AG10803 (cell line): ENCODE measurements at regions not wholly inside any gene's neighbourhood (a gene's known extent, or its start where the extent isn't known, plus 50 kb on each side); places are given as distances from the start of the nearest gene placed in this dataset.

Experiments
- DNase-seq: peaks from one replicate; pipeline ENCODE4 v3.0.0; 2010; ENCODE audit warnings: low read depth
- H3K4me3 ChIP-seq: 2 replicates; pipeline ENCODE4 v1.5.1; 2011; ENCODE audit warnings: mild to moderate bottlenecking, low read length, control low read depth
- TF ChIP-seq, protein P1 (sequence below): conservative IDR thresholded peaks from 2 replicates; pipeline ENCODE4 v1.5.1; 2011; ENCODE audit warnings: mild to moderate bottlenecking, low read length, control low read depth, inconsistent platforms

DNA sequence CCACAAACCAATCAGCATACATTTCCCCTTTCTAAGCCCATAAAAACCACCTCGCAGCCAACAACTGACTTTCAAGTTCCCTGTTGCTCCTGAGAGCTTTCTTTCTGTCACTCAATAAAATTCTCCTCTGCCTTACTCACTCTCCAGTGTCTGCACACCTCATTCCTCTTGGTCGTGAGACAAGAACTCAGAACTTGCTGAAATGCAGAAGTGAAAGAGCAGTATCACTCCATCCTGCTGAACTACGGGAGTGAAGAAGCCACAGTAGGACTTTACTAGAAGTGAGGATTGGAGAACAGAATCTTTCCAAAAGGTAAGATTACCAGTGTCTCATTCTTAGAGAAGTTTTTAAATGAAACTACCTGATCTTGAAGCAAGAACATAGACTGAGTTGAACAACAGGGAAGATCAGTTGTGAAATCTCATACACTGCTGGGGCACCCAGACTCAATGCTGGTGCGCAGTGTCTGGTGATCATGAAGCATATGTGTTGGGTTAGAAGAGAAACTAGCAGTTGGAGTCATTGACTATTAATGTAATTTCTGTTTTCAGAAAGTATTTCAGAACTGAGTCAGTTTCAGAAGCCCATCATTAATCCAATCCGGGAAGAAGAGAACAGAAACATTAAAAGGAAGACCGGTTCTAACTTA lies 726.9 kb upstream of the TMPRSS15 start:
- TF ChIP-seq, protein P1, sequence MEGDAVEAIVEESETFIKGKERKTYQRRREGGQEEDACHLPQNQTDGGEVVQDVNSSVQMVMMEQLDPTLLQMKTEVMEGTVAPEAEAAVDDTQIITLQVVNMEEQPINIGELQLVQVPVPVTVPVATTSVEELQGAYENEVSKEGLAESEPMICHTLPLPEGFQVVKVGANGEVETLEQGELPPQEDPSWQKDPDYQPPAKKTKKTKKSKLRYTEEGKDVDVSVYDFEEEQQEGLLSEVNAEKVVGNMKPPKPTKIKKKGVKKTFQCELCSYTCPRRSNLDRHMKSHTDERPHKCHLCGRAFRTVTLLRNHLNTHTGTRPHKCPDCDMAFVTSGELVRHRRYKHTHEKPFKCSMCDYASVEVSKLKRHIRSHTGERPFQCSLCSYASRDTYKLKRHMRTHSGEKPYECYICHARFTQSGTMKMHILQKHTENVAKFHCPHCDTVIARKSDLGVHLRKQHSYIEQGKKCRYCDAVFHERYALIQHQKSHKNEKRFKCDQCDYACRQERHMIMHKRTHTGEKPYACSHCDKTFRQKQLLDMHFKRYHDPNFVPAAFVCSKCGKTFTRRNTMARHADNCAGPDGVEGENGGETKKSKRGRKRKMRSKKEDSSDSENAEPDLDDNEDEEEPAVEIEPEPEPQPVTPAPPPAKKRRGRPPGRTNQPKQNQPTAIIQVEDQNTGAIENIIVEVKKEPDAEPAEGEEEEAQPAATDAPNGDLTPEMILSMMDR = no peak
- DNase-seq = no peak

DNA sequence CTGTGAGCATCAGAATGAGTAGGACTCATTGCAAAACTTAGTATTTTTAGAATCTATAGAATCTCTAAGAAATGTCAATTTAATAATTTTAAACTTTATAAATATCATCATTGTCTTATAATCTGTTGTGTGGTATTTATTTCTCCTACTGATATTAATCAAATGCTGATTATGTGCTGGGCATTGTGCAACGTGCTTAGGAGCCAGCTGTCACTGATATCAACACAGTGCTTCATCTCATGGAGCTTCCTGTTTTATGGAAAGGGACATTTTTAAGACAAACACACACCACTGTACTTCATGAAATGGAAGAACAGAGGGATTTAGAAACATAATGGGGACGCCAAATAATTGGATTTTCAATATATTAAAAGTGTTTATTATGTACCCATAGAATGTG lies 737.9 kb upstream of the TMPRSS15 start:
- no peak for DNase-seq
- TF ChIP-seq, protein P1 = no peak
- no peak overlapping the region for H3K4me3 ChIP-seq

More for the DNA sequence above, 726.9 kb upstream of the TMPRSS15 start:
- H3K4me3 ChIP-seq = no peak overlapping the region

DNA sequence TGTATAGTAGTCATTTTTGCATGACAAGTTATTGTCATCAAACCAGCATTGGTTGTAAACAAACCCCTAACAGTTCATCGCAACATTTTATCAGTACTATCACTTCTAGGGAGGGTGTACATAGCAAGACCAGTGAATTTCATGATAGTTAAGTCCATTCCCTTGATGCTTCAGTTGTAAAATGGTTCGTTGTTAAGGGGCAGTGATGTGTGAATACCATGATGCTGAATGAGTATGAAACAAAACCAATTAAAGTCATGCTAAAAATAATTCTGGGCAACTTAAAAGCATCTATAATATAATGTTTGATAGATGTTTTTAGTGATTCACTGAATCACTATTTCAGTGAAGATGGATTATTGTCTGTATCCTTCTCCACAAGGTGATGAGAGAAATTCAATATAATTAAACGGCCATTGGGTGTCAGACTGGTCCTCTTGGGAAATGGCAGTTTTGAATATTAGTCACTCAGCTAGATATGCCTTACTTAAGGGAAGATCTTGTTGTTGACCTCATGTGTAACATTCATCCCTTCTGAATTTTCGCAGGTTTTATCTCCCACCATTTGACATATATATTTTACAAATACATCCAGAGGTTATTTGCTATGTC lies 742.2 kb upstream of the TMPRSS15 start:
- DNase-seq = no peak
- TF ChIP-seq, protein P1 = no peak
- no peak overlapping the region for H3K4me3 ChIP-seq

DNA sequence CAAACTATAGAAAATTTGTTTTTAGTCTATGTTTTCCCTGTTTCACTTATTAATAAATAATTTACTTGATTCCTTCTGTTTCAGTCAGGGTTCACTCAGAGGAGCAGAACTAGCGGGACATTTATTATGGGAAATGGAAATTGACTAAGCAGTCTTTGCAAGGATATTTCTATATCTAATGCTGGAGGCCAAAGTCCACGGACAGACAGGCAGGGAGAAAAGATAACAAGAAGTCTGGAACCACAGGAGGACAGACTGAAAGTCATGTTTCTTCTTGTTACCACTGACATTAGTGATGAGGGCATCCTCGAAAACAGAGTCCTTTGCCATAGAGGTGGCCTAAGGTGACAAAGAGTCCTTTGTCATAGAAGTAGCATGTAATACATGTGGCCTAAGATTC lies 744.5 kb upstream of the TMPRSS15 start:
- TF ChIP-seq, protein P1 = no peak
- DNase-seq = no peak
- no peak overlapping the region for H3K4me3 ChIP-seq

DNA sequence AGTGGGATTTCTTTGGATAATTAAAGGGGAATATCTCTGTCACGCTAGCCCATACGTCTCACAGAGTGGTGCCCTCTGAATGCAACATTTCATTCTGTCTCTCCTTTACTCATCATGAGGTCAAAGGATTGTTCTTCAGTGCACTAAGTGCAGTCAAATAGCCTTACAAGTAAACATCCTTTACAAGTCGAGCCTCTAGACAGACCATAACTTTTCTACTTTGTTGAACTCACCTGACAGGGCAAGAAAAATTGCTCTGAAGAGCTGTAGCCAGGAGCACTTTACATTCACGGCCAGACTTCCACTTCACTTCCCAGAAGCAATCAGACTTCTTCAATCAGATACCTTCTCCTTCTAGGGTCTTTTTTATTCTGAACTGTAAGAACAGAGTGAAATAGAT lies 768.0 kb upstream of the TMPRSS15 start:
- H3K4me3 ChIP-seq = no peak overlapping the region
- TF ChIP-seq, protein P1 = no peak
- no peak for DNase-seq

DNA sequence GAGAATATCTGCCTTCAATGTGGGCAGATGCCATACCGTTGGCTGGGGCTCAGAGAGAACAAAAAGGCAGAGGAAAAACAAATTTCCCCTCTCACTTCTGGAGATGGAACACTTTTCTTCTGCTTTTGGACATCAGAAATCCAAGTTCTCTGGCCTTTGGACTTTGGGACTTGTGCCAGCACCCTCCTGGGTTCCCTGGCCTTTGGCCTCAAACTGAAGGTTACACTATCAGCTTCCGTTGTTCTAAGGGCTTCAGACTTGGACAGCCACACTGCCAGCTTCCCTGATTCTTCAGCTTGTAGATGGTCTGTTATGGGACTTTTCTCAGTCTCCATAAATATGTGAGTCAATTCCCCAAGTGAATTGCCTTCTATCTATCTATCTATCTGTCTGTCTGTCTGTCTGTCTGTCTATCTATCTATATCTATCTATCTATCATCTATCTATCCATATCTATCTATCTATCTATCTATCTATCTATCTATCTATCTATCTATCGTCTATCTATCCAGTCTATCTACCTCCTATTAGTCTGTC lies 778.1 kb upstream of the TMPRSS15 start:
- TF ChIP-seq, protein P1 = no peak
- DNase-seq = no peak
- H3K4me3 ChIP-seq = no peak overlapping the region

DNA sequence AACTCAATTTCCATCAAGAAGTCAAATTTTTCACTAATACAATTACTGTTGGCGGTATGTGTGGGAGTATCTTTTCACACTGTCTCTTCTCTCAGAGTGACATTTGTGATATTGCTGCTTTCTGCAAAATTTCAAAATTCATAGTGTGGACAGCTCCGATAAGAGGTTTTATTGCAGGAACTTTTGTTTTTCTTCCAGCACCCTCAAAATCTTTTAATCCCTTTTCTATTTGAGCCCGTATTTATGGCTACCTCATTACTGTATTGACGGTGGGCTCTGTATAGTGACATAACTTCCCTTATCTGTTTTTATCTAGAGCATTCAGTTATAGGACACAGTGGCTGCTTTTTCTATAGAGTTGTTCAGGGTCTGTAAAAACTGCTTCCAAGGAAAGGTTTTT lies 794.4 kb upstream of the TMPRSS15 start:
- H3K4me3 ChIP-seq = no peak overlapping the region
- DNase-seq = no peak
- TF ChIP-seq, protein P1 = no peak
